Activated CD8-positive, alpha-beta memory T cell treated with anti-CD3 and anti-CD28 coated beads for 36 hours (primary cell): ENCODE measurements at regions not wholly inside any gene's neighbourhood (a gene's known extent, or its start where the extent isn't known, plus 50 kb on each side); places are given as distances from the start of the nearest gene placed in this dataset.
"Not testable (repeated sequence)": the region's sequence is repeated elsewhere in the genome, so short reads cannot be mapped to it uniquely, and the experiment has no call there.

Experiments
- CTCF ChIA-PET: fragments of 350-600 bp; sonication (Branson Sonifier 250); formaldehyde crosslinking; loops from one replicate; lab custom pipeline; 2021; ENCODE audit warnings: antibody characterized with exemption; lab: Charles Lee
- POLR2A ChIA-PET: fragments of 350-600 bp; sonication (Branson Sonifier 250); formaldehyde crosslinking; loops from one replicate; lab custom pipeline; 2021; ENCODE audit warnings: antibody characterized with exemption; lab: Charles Lee

DNA sequence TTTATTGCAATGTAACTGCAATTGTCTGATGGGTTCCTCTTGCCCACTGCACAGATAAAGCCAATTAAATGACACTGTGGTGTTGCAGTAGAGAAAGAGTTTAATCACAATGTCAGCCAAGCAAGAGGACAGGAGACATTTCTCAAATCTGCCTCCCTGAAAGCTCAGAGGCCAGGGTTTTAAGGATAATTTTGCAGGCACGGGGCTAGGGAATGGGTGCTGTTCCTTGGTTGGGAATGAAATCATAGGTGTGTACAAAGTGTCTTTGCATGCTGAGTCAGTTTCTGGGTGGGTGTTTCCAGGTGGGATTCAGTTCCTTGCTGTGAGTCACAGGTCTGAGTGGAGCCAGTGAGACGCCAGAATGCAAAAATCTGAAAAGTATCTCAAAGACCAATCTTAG, 271.4 kb downstream of the DOK5 start:
- CTCF ChIA-PET: no interaction called here
- POLR2A ChIA-PET: no interaction called here

DNA sequence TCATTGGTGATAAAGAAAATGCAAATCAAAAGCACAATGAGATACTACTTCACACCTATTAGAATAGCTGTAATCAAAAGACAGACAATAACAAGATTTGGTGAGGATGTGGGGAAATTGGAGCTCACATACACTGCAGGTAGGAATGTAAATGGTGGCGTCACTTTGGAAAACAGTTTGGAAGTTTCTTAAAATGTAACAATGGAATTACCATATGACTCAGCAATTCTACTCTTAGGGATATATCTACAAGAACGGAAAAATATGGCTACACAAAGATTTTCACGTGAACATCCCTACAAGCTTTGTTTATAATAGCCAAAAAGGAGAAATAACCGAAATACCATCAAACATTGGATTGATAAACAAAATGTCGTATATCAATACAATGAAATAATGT, 270.4 kb downstream of the DOK5 start:
- CTCF ChIA-PET: no interaction called here
- POLR2A ChIA-PET: no interaction called here

DNA sequence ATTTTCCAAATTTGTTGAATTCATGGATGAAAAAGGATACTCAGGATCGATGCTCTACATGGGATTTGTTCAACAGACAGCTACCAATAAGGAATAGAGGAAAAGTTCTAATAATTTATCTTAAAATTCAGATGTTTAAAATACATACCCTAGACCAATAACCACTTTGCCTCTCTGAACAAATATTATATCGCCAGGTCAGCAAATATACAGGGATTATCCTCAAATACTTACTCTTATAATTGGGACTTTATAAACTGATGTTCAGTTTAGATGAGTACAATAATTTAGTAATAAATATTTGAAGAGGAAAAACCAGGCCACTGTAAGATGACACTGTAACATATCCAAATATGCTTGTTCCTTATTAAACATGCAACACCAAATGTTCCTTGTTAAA, 268.7 kb downstream of the DOK5 start:
- POLR2A ChIA-PET: no interaction called here
- CTCF ChIA-PET: no interaction called here

DNA sequence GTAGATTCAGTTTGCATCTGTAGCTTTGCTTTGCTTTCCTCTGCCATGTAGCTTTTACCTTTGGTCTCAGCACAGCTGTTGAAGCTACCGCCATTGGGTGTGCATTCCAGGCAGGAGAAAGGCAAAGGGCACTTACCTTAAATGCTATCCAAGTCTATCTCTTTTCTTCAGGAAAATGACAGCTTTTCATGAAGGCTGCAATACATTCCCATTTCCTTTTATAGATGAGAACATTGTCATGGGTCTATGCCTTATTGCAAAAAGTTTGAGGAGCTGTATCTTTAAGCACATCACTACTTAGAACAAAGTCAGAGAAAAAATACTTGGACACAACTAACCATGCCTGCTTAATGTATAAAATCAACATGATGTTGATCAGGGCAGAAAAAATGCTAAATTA, 266.8 kb downstream of the DOK5 start:
- ChIA-PET CTCF (interaction anchor here (0.5 kb wide), 1 partner anchor 108 kb away, joined by 3 read pairs; no protein-coding TSS in a partner anchor), POLR2A (no interaction called here)

DNA sequence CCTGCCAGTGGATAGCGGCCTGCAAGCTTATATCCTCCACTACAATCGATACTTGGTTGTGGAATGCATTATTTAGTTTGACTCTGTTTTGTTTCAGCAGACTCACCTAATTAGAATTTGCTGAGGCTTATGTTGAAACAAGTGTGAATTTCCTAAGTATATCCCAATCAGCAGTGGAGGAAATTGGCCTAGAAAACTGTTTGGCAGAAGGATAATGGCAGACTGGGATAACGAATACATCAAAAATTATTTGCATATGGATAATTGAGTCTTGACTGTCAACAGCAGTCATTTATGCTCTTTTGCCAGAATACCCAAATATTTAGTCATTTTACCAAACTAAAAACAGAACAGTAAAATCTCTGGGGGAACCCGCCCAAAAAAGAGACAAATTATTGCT, 261.0 kb downstream of the DOK5 start:
- POLR2A ChIA-PET: no interaction called here
- CTCF ChIA-PET: no interaction called here

DNA sequence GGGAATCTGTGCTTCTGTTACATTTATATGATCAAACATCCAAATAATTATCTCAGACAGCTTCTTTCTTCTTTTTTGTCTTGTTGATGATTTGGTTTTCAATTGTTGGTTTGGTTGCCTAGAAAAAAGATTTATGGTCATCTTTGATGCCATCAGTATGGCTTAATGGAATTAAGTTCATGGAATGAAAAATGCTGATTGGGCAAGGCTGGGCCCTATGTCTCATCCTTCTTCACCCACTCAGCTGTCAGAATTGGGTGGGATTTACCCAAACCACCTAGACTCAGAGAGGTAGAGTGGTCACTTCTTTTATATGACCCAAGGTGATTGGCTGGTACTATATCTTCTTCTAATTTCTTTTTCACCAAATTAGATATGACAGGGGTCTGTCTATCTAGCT, 258.3 kb downstream of the DOK5 start:
- POLR2A ChIA-PET: no interaction called here
- CTCF ChIA-PET: no interaction called here

DNA sequence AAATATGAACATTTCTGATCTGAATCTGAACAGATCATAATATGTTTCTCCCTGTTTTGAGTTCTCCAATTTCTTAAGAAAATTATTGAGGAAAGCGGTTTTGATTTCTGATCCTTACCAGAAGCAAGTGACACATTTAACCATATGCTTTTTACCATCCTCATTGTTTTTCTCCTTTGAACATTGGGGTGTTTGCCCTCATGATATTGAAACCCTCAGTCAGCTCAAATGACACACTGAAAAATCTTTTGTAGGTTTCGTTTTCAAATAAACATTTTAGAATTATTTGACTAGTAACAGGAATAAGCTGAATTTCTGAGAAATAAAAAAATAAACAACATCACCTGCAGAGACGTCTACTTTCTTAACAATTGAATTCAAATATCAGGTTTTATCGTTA, 252.1 kb downstream of the DOK5 start:
- POLR2A ChIA-PET: no interaction called here
- CTCF ChIA-PET: no interaction called here

DNA sequence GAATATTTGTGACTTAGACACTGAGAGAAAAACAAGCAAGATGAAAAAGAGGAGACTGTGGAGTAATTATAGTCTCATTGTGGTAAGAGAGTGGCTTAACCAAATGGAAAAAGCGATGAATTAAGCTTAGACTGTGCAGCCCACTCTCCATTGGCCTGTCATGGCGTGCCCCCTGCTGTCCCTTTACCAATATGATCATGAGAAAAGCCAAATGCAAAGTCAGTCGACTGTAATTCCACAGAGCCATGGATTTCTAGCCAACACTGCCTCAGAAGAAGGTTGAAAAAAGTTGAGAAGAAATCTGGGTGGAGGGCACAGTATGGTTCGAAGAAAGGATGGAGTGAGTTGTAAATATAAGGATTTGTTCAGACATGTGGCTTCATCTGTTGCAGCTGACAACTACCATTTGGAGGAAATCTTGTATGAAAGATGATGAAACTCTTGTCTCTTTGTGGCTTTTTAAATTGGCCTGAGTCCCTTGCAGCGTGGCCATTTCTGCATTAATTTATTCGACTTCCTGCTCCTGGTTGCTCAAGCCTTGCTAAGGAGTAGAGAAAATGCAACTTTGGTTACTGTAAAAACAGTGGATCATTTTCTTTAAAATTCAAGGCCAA, 251.4 kb downstream of the DOK5 start:
- POLR2A ChIA-PET: interaction anchor here (0.6 kb wide), 1 partner anchor 51 kb away, joined by 5 read pairs; no protein-coding TSS in a partner anchor
- CTCF ChIA-PET: no interaction called here

DNA sequence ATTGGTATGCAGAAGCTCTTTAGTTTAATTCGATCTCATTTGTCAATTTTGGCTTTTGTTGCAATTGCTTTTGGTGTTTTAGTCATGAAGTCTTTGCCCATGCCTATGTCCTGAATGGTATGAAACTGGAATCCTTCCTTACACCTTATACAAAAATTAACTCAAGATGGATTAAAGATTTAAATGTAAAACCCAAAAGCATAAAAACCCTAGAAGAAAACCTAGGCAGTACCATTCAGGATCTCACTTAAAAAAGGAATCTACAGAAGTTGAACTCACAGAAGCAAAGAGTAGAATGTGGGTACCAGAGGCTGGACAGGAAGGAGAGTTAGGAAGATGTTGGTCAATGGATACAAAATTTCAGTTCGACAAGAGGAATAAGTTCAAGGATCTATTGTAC, 249.9 kb downstream of the DOK5 start:
- POLR2A ChIA-PET, CTCF ChIA-PET: not testable (repeated sequence)

DNA sequence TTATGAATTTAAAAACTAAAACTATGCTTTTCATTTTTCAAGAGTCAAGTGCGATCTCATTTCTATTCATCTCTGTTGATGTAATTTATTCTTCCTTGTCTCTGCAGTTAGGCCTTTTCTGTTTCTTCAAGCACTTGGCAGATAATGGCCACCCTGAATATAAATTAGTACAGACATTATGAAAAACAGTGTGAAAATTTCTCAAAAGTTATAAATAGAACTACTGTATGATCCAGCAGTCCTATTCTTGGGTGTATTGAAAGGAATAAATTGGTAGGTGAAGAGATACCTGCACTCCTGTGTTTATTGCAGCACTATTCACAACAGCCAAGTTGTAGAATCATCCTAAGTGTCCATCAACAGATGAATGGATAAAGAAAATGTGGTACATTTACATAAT, 248.3 kb downstream of the DOK5 start:
- ChIA-PET CTCF (no interaction called here), POLR2A (no interaction called here)

DNA sequence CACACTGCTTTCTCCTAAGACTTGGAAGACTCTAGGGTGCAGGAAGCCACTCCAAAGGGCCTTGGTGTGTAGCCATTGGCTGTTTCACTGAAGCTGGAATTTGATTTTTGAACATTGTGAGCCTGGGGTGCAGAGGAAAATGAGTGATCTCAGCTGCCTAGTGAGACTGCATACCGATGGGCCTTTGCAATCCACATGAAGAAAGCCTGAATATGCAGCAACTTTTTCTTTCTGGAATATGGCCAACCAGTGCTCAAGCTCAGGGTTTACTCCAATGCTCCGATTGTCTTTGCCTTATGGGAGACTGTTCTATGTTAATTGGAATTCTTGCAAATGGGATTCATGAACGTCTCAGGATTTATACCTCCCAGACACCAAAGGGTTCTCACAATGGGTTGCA, 242.6 kb downstream of the DOK5 start:
- ChIA-PET CTCF (no interaction called here), POLR2A (no interaction called here)

DNA sequence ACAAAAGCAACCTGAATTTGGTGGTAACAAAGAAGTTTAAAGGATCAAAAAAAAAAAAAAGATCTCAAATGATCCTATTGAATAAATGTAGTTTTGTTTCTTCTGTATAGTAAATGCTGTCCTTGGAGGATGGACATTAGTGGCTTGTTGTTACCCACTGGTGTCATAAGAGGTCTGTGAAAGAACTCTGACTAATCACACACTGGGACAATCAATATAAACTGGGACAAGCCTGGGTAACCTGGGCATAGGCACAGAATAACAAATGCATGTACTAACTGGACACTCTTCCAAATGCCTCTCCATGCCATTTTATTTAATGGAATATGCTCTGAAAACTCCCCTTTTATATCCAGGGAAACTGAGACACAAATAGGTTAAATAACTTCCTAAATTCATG, 241.4 kb downstream of the DOK5 start:
- ChIA-PET POLR2A (no interaction called here), CTCF (interaction anchor here (0.5 kb wide), 1 partner anchor 1856 kb away, joined by 4 read pairs; no protein-coding TSS in a partner anchor)

DNA sequence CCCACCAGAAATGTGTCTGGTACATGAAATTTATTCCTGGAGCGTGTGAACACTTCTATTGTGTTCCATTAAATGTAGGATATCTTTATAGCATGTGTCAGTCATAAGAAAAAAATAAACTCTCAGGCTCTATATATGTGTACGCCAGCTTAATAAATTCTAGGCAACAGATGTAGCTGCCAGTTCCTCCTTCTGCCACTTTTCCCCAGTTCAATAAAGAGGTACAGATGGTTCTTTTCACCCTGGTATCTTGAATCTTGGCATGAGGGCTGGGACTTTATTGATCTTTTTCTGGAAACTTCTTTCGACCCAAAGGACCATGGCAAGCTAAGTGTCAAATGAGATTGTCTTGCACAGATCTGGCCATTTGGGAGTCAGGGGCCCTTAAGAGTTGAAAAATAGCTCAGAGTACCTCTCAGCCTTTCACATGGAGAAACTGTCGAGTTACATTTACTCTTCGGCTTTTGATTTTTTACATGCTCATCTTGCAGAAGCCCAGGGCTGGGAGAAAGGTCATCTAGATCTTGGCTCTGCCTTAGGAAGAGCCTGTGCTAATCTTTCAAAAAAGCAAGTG, 240.9 kb downstream of the DOK5 start:
- POLR2A ChIA-PET: no interaction called here
- CTCF ChIA-PET: interaction anchor here (0.5 kb wide), 1 partner anchor 1857 kb away, joined by 4 read pairs; no protein-coding TSS in a partner anchor

DNA sequence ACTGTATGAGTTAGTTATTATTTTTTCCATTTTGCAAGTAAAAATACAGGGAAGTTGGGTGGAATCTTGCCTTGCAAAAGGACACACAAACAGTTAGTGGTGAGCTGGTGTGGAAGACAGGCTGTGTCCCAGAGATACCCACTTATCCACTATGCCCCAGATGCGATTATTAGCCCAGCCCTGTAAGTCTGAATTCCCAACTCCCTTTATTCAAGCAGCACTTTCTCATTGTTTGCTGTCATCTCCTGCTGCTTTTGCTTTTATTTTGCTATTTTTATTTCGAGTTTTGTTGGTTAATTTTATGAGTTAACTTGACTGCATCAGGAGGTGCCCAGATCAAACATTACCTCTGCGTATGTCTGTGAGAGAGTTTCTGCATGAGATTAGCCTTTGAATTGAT, 239.4 kb downstream of the DOK5 start:
- CTCF ChIA-PET: no interaction called here
- POLR2A ChIA-PET: no interaction called here

DNA sequence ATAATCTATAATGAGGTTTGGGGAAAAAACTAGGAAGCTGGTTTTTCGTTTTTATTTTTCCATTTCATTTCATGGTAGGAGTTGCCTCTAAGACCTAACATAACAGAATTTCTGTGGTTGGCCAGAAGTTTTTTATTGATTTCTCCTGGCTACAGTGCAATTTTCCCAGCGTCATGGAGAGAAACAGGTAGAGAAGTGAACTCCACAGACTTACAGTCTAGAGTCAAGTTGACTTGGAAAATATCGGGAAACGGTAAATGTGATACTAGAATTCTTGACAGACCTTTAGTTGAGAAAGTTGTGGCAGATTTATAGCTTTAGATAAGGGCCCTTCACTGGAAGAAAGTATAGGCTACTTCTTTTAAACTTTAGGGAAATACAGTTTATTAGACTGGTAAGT, 238.3 kb downstream of the DOK5 start:
- POLR2A ChIA-PET: no interaction called here

DNA sequence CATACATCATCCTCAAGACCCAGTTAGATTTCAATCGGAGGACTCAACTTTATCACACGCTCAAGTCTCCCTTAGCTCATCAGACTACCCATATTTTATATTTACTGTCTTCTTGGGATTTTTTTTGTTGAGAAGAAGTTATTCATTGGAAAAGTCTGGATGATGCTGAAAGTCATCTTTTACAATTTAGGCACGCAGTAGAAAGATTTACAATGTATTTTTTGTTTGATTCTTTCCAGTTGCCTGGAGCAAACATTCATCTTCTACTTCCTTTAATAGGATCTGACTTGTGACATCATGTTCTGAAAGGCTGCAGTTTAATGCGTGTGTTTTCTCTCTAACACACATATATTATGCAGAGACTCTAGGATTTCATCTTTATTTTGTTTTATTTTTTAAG, 235.7 kb downstream of the DOK5 start:
- CTCF ChIA-PET: no interaction called here
- POLR2A ChIA-PET: no interaction called here

More for the DNA sequence above, 238.3 kb downstream of the DOK5 start:
- CTCF ChIA-PET: interaction anchor here (0.9 kb wide), 1 partner anchor 10 kb away, joined by 3 read pairs; no protein-coding TSS in a partner anchor

DNA sequence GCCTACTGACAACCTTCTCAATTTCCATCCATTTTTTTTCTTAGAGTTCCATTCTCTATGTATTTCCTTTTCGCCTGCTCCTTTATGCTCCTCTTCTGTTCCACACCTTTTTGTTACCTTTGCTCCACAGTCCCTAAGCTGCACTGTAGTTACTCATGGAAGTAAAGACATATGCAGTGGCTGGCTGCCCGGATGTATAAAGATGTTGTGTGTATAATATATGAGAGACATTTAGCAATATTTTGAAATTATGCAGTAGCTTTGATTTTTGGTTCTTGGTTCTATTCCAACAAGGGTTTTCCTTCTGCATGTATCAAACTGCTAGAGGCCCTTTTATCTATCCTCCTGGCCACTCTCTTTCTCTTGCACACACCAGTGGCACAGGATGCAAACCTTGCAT, 234.9 kb downstream of the DOK5 start:
- ChIA-PET POLR2A (no interaction called here), CTCF (no interaction called here)

DNA sequence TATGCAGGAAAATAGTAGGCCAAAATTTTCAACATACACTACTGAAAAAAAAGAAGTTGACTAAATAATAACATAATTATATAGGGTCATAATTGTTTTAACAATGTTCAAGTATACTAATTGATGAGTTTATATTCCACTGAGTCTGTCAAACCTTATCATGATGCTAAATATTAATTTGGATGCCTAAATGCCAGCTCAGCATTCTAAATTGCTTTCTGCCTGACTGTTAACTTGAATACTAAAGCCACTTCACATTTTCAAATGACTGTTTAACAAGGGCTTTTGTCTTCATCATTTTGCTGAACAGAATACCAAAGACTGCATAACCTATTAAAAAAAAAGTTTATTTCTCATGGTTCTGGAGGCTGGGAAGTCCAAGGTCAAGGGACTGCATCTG, 232.8 kb downstream of the DOK5 start:
- POLR2A ChIA-PET: no interaction called here
- CTCF ChIA-PET: no interaction called here

DNA sequence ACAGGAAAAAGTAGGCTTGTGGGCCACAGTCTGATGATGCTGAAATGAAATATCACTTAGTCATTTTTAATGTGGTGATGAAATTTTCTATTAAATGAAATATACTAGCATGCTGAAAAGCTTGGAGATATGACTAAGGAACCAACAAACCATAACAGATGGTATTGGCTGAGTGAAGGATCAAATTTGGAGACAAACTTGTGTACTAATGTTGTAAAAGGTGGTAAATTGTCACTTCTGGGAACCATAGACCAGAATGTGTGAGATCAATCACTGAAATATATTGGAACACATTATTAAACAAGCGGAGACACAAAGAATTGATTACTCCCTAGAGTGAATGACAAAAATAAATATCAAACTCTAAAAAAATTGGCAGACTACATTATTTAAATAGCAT, 232.4 kb downstream of the DOK5 start:
- ChIA-PET POLR2A (no interaction called here), CTCF (no interaction called here)

DNA sequence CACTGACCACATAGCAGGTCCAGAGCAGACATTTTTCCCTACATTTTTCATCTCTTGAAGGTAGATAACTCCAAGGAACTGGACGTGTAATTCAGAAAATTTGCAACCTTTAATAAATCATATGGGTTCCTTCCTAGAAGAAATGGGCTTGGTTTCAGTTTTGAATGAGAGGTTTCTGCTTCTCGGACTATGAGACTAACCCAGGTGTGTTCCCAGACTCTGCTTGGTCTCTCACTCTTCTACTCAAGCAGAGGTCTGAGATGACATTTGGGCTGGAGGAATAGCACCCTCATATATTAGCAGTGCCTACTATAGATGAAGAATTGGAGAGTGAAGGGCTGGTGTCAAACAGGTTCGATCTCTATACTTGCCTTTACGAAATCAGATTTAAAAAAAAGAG, 231.2 kb downstream of the DOK5 start:
- CTCF ChIA-PET: no interaction called here
- POLR2A ChIA-PET: no interaction called here

DNA sequence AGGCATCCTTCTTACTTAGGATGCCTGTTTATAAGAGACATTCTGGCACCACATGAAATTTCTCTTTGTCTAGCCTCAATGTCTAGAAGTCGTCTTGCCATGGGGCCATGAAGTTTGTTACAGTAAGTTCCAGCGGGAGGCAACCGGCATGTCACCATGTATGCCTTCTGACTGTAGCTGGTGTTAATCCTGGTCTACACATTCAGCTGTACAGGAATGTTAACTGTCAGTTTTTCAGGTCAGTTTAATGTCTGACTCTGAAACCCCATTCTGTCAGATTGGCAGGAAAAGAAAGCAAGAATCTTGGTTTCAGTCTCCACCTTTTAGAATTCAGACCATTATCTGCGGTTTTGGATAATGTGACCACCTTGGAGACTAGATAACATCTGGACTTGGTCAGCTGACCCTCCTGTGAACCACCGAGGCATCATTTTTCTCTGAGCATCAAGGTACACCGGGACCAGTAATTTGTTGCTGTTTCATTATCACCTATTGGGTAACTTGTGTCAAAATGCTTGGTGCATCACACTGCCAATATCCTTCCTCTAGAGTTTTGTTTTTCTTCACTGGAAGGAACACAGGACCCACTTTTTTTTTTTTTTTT, 228.7 kb downstream of the DOK5 start:
- ChIA-PET POLR2A (no interaction called here), CTCF (interaction anchor here (0.7 to 1.2 kb wide), 3 partner anchors 9 to 352 kb away, joined by 3 to 7 read pairs (median 3); no protein-coding TSS in a partner anchor)
